Thyroid gland (tissue), 4 donors: ENCODE measurements at regions not wholly inside any gene's neighbourhood (a gene's known extent, or its start where the extent isn't known, plus 50 kb on each side); places are given as distances from the start of the nearest gene placed in this dataset.

Experiments
- CTCF ChIP-seq, 6 experiments: fragments of 200-600 bp in 3 of 6; fragments of 450-650 bp in 3 of 6; sonication (generic) in 3 of 6; IDR thresholded peaks; one replicate each; pipeline ENCODE4 v1.5.1; 2016 to 2019; ENCODE audit warnings: antibody characterized with exemption in 6 of 6, mild to moderate bottlenecking in 2 of 6, inconsistent platforms in 1 of 6, moderate library complexity in 1 of 6
- POLR2A ChIP-seq, 2 donors: fragments of 450-650 bp; IDR thresholded peaks; one replicate each; pipeline ENCODE4 v1.6.1; 2017; ENCODE audit warnings: antibody characterized with exemption in 2 of 2, mild to moderate bottlenecking in 2 of 2, moderate library complexity in 1 of 2

GRCh38 chr4:82044141-82044993, 329.4 kb downstream of the HNRNPD start:
- TF ChIP-seq POLR2A (IDR thresholded peaks at IDR 0.05): peak in 1 of 2 donors; percentile 12
- no peak for TF ChIP-seq CTCF (IDR thresholded peaks at IDR 0.05)
